HEK293 (cell line): ENCODE measurements at regions not wholly inside any gene's neighbourhood (a gene's known extent, or its start where the extent isn't known, plus 50 kb on each side); places are given as distances from the start of the nearest gene placed in this dataset.

ENCODE experiments used
- BCL11B ChIP-seq: fragments of 450-650 bp; formaldehyde crosslinking; IDR thresholded peaks from 2 replicates; pipeline ENCODE4 v1.5.1; 2016; ENCODE audit warnings: low read depth, missing biosample characterization, missing genetic modification characterization
- GLIS1 ChIP-seq: fragments of 450-650 bp; formaldehyde crosslinking; IDR thresholded peaks from 2 replicates; pipeline ENCODE4 v1.5.1; 2016; ENCODE audit warnings: missing biosample characterization, missing genetic modification characterization
- HIC1 ChIP-seq: fragments of 450-650 bp; formaldehyde crosslinking; IDR thresholded peaks from 2 replicates; pipeline ENCODE4 v1.5.1; 2016; ENCODE audit warnings: missing biosample characterization, missing genetic modification characterization
- HOXA7 ChIP-seq: sonication (generic); formaldehyde crosslinking; IDR thresholded peaks from 2 replicates; pipeline ENCODE4 v1.8.1; 2022; ENCODE audit warnings: missing genetic modification reagents, borderline replicate concordance
- KLF17 ChIP-seq: fragments of 450-650 bp; formaldehyde crosslinking; IDR thresholded peaks from 2 replicates; pipeline ENCODE4 v1.5.1; 2016; ENCODE audit warnings: missing biosample characterization, missing genetic modification characterization
- MYNN ChIP-seq: fragments of 450-650 bp; formaldehyde crosslinking; IDR thresholded peaks from 2 replicates; pipeline ENCODE4 v1.5.1; 2016; ENCODE audit warnings: missing biosample characterization, missing genetic modification characterization, borderline replicate concordance
- REPIN1 ChIP-seq: fragments of 450-650 bp; formaldehyde crosslinking; IDR thresholded peaks from 2 replicates; pipeline ENCODE4 v1.5.1; 2017; ENCODE audit warnings: missing biosample characterization, missing genetic modification characterization, low read depth
- ZBTB20 ChIP-seq: fragments of 450-650 bp; formaldehyde crosslinking; IDR thresholded peaks from 2 replicates; pipeline ENCODE4 v1.5.1; 2016; ENCODE audit warnings: missing biosample characterization, missing genetic modification characterization
- ZNF112 ChIP-seq: fragments of 450-650 bp; formaldehyde crosslinking; IDR thresholded peaks from 2 replicates; pipeline ENCODE4 v1.5.0; 2017; ENCODE audit warnings: missing biosample characterization, missing genetic modification characterization
- ZNF148 ChIP-seq: fragments of 450-650 bp; formaldehyde crosslinking; IDR thresholded peaks from 2 replicates; pipeline ENCODE4 v1.5.0; 2017; ENCODE audit warnings: missing biosample characterization, missing genetic modification characterization, borderline replicate concordance
- ZNF184 ChIP-seq: fragments of 450-650 bp; IDR thresholded peaks from 2 replicates; pipeline ENCODE4 v1.5.1; 2018; ENCODE audit warnings: missing biosample characterization, mild to moderate bottlenecking, missing genetic modification characterization
- ZNF214 ChIP-seq: fragments of 450-650 bp; formaldehyde crosslinking; IDR thresholded peaks from 2 replicates; pipeline ENCODE4 v1.5.1; 2017; ENCODE audit warnings: missing biosample characterization, mild to moderate bottlenecking, missing genetic modification characterization, borderline replicate concordance
- ZNF335 ChIP-seq: fragments of 450-650 bp; formaldehyde crosslinking; conservative IDR thresholded peaks from 2 replicates; pipeline ENCODE4 v1.5.1; 2016; ENCODE audit warnings: missing biosample characterization, missing genetic modification characterization
- ZNF404 ChIP-seq: fragments of 450-650 bp; formaldehyde crosslinking; IDR thresholded peaks from 2 replicates; pipeline ENCODE4 v1.5.1; 2017; ENCODE audit warnings: missing biosample characterization, missing genetic modification characterization
- ZNF426 ChIP-seq: fragments of 450-650 bp; formaldehyde crosslinking; IDR thresholded peaks from 2 replicates; pipeline ENCODE4 v1.5.1; 2017; ENCODE audit warnings: missing biosample characterization, missing genetic modification characterization, mild to moderate bottlenecking, inconsistent platforms, moderate library complexity
- ZNF433 ChIP-seq: fragments of 450-650 bp; formaldehyde crosslinking; IDR thresholded peaks from 2 replicates; pipeline ENCODE4 v1.5.1; 2016; ENCODE audit warnings: missing biosample characterization, missing genetic modification characterization, low read depth
- ZNF449 ChIP-seq: fragments of 450-650 bp; formaldehyde crosslinking; IDR thresholded peaks from 2 replicates; pipeline ENCODE4 v1.5.1; 2017; ENCODE audit warnings: missing biosample characterization, mild to moderate bottlenecking, missing genetic modification characterization, moderate library complexity
- ZNF549 ChIP-seq: fragments of 450-650 bp; IDR thresholded peaks from 2 replicates; pipeline ENCODE4 v1.5.1; 2018; ENCODE audit warnings: missing biosample characterization, missing genetic modification characterization, mild to moderate bottlenecking, inconsistent platforms, moderate library complexity
- ZNF558 ChIP-seq: fragments of 450-650 bp; formaldehyde crosslinking; IDR thresholded peaks from 2 replicates; pipeline ENCODE4 v1.5.1; 2016; ENCODE audit warnings: missing biosample characterization, missing genetic modification characterization
- ZNF585B ChIP-seq: fragments of 450-650 bp; formaldehyde crosslinking; IDR thresholded peaks from 2 replicates; pipeline ENCODE4 v1.5.1; 2016; ENCODE audit warnings: missing biosample characterization, missing genetic modification characterization
- ZNF621 ChIP-seq: fragments of 450-650 bp; formaldehyde crosslinking; IDR thresholded peaks from 2 replicates; pipeline ENCODE4 v1.5.1; 2017; ENCODE audit warnings: missing biosample characterization, missing genetic modification characterization
- ZNF624 ChIP-seq: fragments of 450-650 bp; formaldehyde crosslinking; IDR thresholded peaks from 2 replicates; pipeline ENCODE4 v1.5.1; 2017; ENCODE audit warnings: missing biosample characterization, missing genetic modification characterization
- ZNF664 ChIP-seq: fragments of 450-650 bp; formaldehyde crosslinking; IDR thresholded peaks from 2 replicates; pipeline ENCODE4 v1.5.1; 2016; ENCODE audit warnings: missing biosample characterization, missing genetic modification characterization
- ZNF704 ChIP-seq: fragments of 450-650 bp; formaldehyde crosslinking; IDR thresholded peaks from 2 replicates; pipeline ENCODE4 v1.5.1; 2016; ENCODE audit warnings: missing biosample characterization, missing genetic modification characterization
- ZNF707 ChIP-seq: fragments of 450-650 bp; formaldehyde crosslinking; IDR thresholded peaks from 2 replicates; pipeline ENCODE4 v1.5.1; 2016; ENCODE audit warnings: missing biosample characterization, missing genetic modification characterization
- ZNF777 ChIP-seq: fragments of 450-650 bp; formaldehyde crosslinking; IDR thresholded peaks from 2 replicates; pipeline ENCODE4 v1.5.1; 2017; ENCODE audit warnings: missing biosample characterization, missing genetic modification characterization, borderline replicate concordance
- ZNF791 ChIP-seq: fragments of 450-650 bp; formaldehyde crosslinking; IDR thresholded peaks from 2 replicates; pipeline ENCODE4 v1.5.1; 2016; ENCODE audit warnings: missing biosample characterization, missing genetic modification characterization
- ZSCAN18 ChIP-seq: fragments of 450-650 bp; formaldehyde crosslinking; IDR thresholded peaks from 2 replicates; pipeline ENCODE4 v1.5.1; 2016; ENCODE audit warnings: missing biosample characterization, missing genetic modification characterization
- ZSCAN4 ChIP-seq: fragments of 450-650 bp; formaldehyde crosslinking; IDR thresholded peaks from 2 replicates; pipeline ENCODE4 v1.5.1; 2017; ENCODE audit warnings: missing biosample characterization, missing genetic modification characterization
- ZXDB ChIP-seq: fragments of 450-650 bp; formaldehyde crosslinking; IDR thresholded peaks from 2 replicates; pipeline ENCODE4 v1.5.1; 2016; ENCODE audit warnings: missing biosample characterization, missing genetic modification characterization

GRCh38 chr2:48114256-48114655 lies 200.2 kb upstream of the FOXN2 start (continued):
- TF ChIP-seq ZNF624 (no peak), ZNF777 (tag by site-specific recombination) (no peak), REPIN1 (tag by site-specific recombination) (no peak), ZNF335 (tag by site-specific recombination) (peak; percentile 43; the same call in 1 of the 2 replicates), GLIS1 (tag by site-specific recombination) (no peak), ZNF112 (tag by site-specific recombination) (no peak), ZNF585B (no peak), ZSCAN18 (tag by site-specific recombination) (no peak), ZNF791 (no peak), ZNF214 (no peak), ZNF184 (tag by site-specific recombination) (0 out of 2 replicates have a peak, but pooled peaks have one; percentile 23), ZNF449 (tag by site-specific recombination) (no peak), MYNN (tag by site-specific recombination) (no peak), ZNF707 (no peak), ZNF148 (tag by site-specific recombination) (no peak), ZNF621 (tag by site-specific recombination) (no peak), ZXDB (tag by site-specific recombination) (no peak), ZNF404 (tag by site-specific recombination) (no peak), ZNF664 (no peak), ZNF704 (tag by site-specific recombination) (no peak), KLF17 (tag by site-specific recombination) (peak; percentile 76; the same call in 1 of the 2 replicates), HIC1 (no peak), HOXA7 (CRISPR knock-in tag) (no peak), ZNF433 (no peak), ZBTB20 (tag by site-specific recombination) (no peak), ZNF426 (tag by site-specific recombination) (no peak), ZNF558 (tag by site-specific recombination) (no peak), ZSCAN4 (tag by site-specific recombination) (no peak), BCL11B (no peak), ZNF549 (tag by site-specific recombination) (no peak)
